Cardiac muscle cell (in vitro differentiated cells and primary cell): ENCODE measurements at regions not wholly inside any gene's neighbourhood (a gene's known extent, or its start where the extent isn't known, plus 50 kb on each side); places are given as distances from the start of the nearest gene placed in this dataset.

Experiments used
- DNase-seq, 2 donors: peaks; one replicate each; pipeline versions ENCODE4 v3.0.0 to v3.0.0-alpha.2; 2010 to 2017; ENCODE audit warnings: low read depth in 1 of 2, low spot score in 1 of 2
- H3K27ac ChIP-seq: fragments of 200-600 bp; sonication (generic); 2 replicates; pipeline ENCODE4 v1.5.1; 2016
- H3K27me3 ChIP-seq: fragments of 200-600 bp; sonication (generic); 2 replicates; pipeline ENCODE4 v1.6.0; 2016; ENCODE audit warnings: control low read depth
- H3K36me3 ChIP-seq: fragments of 200-600 bp; sonication (generic); 2 replicates; pipeline ENCODE4 v1.5.1; 2016; ENCODE audit warnings: control low read depth
- H3K4me1 ChIP-seq: fragments of 200-600 bp; sonication (generic); 2 replicates; pipeline ENCODE4 v1.8.1; 2017; ENCODE audit warnings: low read depth, mild to moderate bottlenecking, mixed run types
- H3K4me3 ChIP-seq: fragments of 200-600 bp; sonication (generic); 2 replicates; pipeline ENCODE4 v1.5.1; 2016; ENCODE audit warnings: mild to moderate bottlenecking
- H3K9me3 ChIP-seq: fragments of 200-600 bp; sonication (generic); 2 replicates; pipeline ENCODE4 v1.5.1; 2017; ENCODE audit warnings: low read depth, mild to moderate bottlenecking, control low read depth
- TF ChIP-seq, protein P1 (sequence below): IDR thresholded peaks from 2 replicates; pipeline ENCODE4 v1.5.1; 2012; ENCODE audit warnings: low read depth, mild to moderate bottlenecking, low read length

DNA sequence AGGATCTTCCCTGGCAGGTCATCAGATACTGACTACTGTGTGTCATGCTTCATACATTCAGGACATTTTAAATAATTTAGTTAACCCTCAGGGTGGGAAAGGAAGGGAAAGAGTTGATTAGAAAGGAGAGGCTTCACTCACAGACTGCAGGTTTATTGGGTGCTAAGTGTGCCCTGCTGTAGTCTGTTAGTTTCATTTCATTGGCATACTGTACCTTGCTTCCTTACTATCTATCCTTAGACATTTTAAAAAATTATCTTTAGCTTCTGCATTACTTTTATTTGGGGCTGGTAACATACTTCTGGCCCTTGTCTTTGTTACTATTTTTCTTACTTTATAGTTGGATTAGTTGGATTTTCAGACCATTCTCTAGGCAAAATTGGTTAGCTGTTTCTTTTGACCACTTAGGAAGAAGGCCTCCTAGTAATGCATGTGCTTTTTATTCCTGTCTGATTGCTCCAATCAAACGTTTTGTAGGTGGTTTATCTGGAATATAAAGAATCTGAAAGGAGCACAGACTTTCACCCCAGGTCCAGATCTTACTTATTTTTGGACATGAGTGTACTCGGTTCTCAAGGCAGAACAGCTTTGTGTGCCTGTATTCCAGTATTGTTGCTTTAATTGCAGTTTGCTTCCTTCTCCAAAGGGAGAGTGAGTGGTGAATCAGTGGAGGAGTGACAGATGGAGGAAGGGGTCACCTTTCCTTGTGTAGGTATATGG, 82.7 kb upstream of the PRDM1 start:
- H3K27ac ChIP-seq, result no peak overlapping the region
- TF ChIP-seq, protein P1, sequence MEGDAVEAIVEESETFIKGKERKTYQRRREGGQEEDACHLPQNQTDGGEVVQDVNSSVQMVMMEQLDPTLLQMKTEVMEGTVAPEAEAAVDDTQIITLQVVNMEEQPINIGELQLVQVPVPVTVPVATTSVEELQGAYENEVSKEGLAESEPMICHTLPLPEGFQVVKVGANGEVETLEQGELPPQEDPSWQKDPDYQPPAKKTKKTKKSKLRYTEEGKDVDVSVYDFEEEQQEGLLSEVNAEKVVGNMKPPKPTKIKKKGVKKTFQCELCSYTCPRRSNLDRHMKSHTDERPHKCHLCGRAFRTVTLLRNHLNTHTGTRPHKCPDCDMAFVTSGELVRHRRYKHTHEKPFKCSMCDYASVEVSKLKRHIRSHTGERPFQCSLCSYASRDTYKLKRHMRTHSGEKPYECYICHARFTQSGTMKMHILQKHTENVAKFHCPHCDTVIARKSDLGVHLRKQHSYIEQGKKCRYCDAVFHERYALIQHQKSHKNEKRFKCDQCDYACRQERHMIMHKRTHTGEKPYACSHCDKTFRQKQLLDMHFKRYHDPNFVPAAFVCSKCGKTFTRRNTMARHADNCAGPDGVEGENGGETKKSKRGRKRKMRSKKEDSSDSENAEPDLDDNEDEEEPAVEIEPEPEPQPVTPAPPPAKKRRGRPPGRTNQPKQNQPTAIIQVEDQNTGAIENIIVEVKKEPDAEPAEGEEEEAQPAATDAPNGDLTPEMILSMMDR, result no peak
- peaks cover 2% of the 10 kb centered on the region for H3K27me3 ChIP-seq
- H3K4me3 ChIP-seq, result no peak overlapping the region
- no peaks in the 10 kb centered on the region for H3K36me3 ChIP-seq
- no peak for DNase-seq
- peaks cover 17% of the 10 kb centered on the region for H3K4me1 ChIP-seq
- no peaks in the 10 kb centered on the region for H3K9me3 ChIP-seq

DNA sequence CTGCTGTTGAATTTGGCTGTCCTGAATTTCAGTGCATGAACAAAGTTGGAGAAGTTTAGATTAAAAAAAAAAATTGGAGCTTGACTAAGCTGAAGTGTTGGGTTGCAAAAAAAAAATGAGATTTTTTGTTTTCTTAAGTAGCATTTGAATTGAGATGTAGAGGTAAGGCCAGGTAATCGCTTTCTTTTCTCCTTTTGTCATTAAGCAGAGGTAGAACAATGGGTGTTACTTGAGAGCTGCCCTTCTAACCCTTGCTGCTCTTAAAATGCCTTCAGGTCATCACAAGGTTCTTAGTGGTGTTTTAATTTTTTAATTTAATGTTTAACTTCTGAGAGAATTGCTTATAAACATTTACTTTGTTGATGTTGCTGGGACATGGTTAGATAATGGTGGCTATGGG, 84.1 kb upstream of the PRDM1 start:
- Histone ChIP-seq H3K4me3 (no peak overlapping the region), H3K9me3 (no peaks in the 10 kb centered on the region), H3K4me1 (peaks cover 17% of the 10 kb centered on the region), H3K36me3 (no peaks in the 10 kb centered on the region), H3K27me3 (peaks cover 16% of the 10 kb centered on the region), H3K27ac (no peak overlapping the region)
- no peak for DNase-seq
- TF ChIP-seq, protein P1, result no peak

DNA sequence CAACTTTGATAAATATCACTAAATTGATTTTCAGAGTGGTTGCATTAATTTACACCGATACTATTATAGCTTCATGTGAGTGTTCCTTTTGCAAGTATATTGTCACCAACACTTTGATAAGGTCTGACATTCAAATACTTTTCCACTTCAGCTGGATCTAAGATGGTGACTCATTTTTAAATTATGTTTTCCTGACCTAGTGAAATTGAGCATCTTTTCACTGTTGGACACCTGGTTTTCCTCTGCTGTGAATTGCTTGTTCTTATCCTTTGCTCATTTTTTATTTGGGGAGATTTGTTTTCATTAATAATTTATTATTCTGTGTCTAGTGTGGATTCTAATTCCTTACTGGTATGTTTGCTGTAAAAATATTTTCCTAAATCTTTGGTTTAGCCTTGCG, 85.2 kb upstream of the PRDM1 start:
- H3K4me3 ChIP-seq, result no peak overlapping the region
- TF ChIP-seq, protein P1, result no peak

DNA sequence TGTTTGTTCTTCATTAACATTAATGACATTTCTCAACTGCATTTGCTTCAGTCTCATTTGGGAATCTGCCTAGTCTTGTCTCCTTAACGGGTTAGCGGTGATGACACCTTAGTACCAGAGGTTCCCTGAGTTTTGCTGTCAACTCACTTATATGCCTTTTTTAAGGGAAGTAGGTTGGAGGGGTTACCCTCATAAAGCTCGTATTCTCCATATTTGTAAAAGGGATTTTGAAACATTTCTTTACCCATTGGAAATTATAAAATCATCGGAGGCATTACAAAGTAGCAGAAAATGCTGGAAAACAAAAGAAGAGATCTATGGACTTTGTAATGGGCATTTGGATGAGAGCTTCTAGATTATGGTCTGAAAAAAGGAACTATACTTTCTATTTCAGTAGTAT, 88.7 kb upstream of the PRDM1 start:
- TF ChIP-seq, protein P1, result no peak
- no peak for DNase-seq
- peaks cover 60% of the 10 kb centered on the region for H3K27me3 ChIP-seq

More for the DNA sequence above, 85.2 kb upstream of the PRDM1 start:
- H3K27ac ChIP-seq, result no peak overlapping the region
- H3K4me1 ChIP-seq, result peaks cover 17% of the 10 kb centered on the region
- DNase-seq, result no peak
- H3K36me3 ChIP-seq, result no peaks in the 10 kb centered on the region
- peaks cover 27% of the 10 kb centered on the region for H3K27me3 ChIP-seq
- H3K9me3 ChIP-seq, result no peaks in the 10 kb centered on the region

DNA sequence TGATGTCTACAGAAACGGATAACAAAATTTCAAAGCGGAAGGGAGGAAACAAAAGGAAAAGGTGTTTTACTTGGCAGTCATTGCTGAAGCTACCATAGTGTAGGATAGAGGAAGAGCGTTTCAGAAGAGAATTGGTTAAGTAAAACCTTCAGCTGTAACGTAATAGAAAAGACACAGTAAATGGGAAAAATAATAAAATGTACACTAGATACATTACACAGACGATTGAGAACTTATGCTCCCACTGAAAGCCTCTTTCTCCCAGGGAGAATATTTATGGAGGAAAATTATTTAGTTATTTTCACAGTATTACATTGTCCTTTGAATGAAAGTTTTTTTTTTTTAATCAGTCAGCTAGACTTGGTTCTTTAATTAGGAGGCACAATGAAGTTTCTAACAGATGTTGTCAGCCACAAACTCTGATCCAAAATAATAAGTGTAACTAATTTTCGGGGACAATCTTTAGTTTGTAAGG, 90.7 kb upstream of the PRDM1 start:
- peaks cover 79% of the 10 kb centered on the region for H3K27me3 ChIP-seq
- peaks cover 9% of the 10 kb centered on the region for H3K4me1 ChIP-seq
- H3K9me3 ChIP-seq, result no peaks in the 10 kb centered on the region
- DNase-seq, result no peak
- TF ChIP-seq, protein P1, result no peak
- H3K27ac ChIP-seq, result no peak overlapping the region
- H3K36me3 ChIP-seq, result no peaks in the 10 kb centered on the region
- H3K4me3 ChIP-seq, result peak overlapping the region; percentile 37

More for the DNA sequence above, 88.7 kb upstream of the PRDM1 start:
- H3K36me3 ChIP-seq, result no peaks in the 10 kb centered on the region
- H3K27ac ChIP-seq, result no peak overlapping the region
- H3K4me1 ChIP-seq, result peaks cover 9% of the 10 kb centered on the region
- H3K9me3 ChIP-seq, result no peaks in the 10 kb centered on the region
- H3K4me3 ChIP-seq, result no peak overlapping the region
